ENCODE measurements at regions not wholly inside any gene's neighbourhood (a gene's known extent, or its start where the extent isn't known, plus 50 kb on each side); places are given as distances from the start of the nearest gene placed in this dataset.

DNA sequence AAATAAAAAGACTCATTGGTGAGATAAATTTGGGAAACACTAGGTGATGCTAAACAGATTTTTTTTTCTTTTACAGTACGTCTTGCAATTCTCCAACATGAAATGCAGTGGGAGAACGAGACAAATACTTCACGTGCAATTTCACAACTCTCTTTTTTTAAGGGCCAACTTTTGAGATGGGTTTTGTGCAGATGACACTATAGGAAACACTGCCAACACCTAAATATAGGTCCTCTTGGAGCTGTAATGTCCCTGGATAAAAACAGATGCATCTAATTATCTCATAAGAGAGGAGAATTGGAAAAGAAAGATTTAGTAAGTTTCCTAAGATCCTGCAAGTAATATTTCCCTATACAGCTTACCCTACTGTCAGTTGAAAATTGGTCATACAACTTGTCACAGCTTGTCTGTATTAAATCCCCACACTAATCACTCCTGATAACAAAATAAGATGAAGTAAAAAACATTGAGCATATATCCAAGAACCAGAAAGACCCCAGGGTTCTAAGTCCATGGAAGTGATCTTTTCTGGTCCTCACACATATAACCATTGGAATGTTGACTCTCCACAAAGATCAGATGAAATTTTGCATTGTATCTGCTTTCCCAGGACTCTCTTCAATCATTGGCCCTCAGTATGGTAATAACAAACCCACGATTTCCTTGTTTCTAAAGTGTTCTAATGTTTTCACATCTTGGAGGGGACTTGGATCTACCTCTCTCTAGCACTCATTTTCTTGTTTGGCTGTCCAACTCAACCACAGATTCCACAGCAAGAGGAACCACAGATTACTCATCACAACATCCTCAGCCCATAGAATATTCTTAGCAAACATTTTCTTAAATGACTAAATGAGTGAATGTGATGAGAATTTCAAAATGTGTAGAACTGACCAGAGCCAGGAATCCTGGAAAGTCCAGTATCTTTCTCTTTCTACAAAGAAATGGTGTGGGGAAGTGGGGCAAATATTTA is 769.4 kb upstream of the USP15 start:
- Histone ChIP-seq H3K4me1 (ENCODE audit: control insufficient read depth, insufficient read depth, low read length, poor library complexity, severe bottlenecking) (no peaks in the 10 kb centered on the region), H3K4me3 (ENCODE audit: extremely low read depth, insufficient read depth, low read length, poor library complexity, severe bottlenecking) (no peak overlapping the region)
- 70 to 90% methylated on average over 1 to 2 of the region's 4 CpGs for WGBS, 2 experiments (ENCODE audit: insufficient coverage in 2 of 2)

DNA sequence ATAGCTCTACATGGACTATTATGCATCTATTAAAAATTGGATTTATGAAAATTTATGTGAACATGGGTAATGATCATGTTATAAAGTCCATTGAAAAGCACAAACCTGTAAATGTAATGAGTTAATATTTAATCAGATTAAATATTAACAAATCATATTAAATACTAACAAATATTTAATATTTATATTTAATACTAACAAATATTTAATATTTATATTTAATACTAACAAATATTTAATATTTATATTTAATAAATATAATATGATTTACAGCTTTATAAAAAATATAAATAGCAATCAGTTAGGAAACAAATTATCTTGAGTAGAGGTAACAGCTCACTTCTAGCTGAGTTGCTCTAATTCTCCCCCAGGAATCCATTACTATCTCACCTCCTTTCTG is 758.0 kb upstream of the USP15 start:
- no peak overlapping the region for H3K27ac ChIP-seq (ENCODE audit: low read depth, low read length, severe bottlenecking)
- no peaks in the 10 kb centered on the region for H3K4me1 ChIP-seq (ENCODE audit: control insufficient read depth, insufficient read depth, low read length, poor library complexity, severe bottlenecking)
- no peak overlapping the region for H3K4me3 ChIP-seq (ENCODE audit: extremely low read depth, insufficient read depth, low read length, poor library complexity, severe bottlenecking)
- H3K36me3 ChIP-seq (ENCODE audit: control insufficient read depth, insufficient read depth, low read length), result no peaks in the 10 kb centered on the region
- no peaks in the 10 kb centered on the region for H3K9me3 ChIP-seq (ENCODE audit: control insufficient read depth, low read length)

More for the DNA sequence above, 769.4 kb upstream of the USP15 start:
- no peak overlapping the region for H3K27ac ChIP-seq (ENCODE audit: low read depth, low read length, severe bottlenecking)
- no peaks in the 10 kb centered on the region for H3K36me3 ChIP-seq (ENCODE audit: control insufficient read depth, insufficient read depth, low read length)
- no peaks in the 10 kb centered on the region for H3K9me3 ChIP-seq (ENCODE audit: control insufficient read depth, low read length)

DNA sequence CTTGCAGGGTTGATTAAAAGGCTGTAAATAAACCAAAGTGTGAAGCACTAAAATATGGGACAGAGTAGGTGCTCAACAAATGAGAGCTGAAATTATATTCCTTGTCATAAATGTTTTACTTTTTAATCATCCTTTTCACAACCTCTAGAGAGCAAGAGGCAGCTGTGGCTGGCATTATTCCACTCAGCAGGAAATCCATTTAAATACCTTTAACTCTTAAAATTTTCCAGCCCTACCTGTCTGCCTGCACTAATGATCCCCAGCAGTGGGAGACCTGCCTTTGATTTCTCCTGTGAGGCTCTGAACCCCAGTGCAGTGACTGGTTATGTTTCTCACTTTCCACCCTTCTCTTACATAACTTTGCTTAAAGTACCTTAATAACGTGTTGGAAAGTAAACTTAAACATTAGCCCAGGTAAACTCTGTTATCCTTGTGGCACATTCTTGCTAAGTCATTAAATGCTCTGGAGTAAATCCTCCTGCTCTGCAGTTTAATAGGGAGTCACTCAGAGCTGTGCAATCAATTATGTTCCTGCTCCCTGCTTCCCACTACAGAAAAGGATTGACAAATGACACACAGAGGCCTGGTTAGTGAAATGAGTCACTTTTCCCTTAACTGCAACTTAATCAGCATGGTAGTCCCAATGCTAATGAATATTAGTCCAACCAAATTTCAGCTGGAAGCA is 755.7 kb upstream of the USP15 start:
- H3K4me3 ChIP-seq (ENCODE audit: extremely low read depth, insufficient read depth, low read length, poor library complexity, severe bottlenecking), result no peak overlapping the region
- H3K36me3 ChIP-seq (ENCODE audit: control insufficient read depth, insufficient read depth, low read length), result no peaks in the 10 kb centered on the region
- no peaks in the 10 kb centered on the region for H3K9me3 ChIP-seq (ENCODE audit: control insufficient read depth, low read length)
- WGBS, 2 experiments (ENCODE audit: insufficient coverage in 2 of 2), result no CpG with 5 or more reads among the region's 1 CpG
- no peak overlapping the region for H3K27ac ChIP-seq (ENCODE audit: low read depth, low read length, severe bottlenecking)
- H3K4me1 ChIP-seq (ENCODE audit: control insufficient read depth, insufficient read depth, low read length, poor library complexity, severe bottlenecking), result no peaks in the 10 kb centered on the region

DNA sequence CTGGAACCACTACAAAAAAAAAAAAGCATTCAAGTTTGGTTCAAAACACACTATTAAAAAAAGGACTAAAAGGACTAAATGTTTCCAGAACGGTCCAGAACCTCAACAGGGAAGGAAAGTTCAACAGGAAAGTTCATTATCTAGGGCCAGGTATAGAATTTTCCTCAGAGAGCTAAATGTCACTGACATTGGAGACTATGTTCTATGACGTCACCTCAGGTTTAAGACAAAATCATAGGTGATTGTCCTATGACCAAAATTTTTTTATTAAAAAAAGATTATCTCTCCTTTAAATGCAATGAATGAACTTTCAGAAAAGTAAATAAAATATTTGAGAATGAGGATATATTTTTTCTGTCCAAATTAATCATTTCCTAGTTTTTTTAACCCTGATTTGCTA is 746.7 kb upstream of the USP15 start:
- H3K36me3 ChIP-seq (ENCODE audit: control insufficient read depth, insufficient read depth, low read length), result no peaks in the 10 kb centered on the region
- no peak overlapping the region for H3K4me3 ChIP-seq (ENCODE audit: extremely low read depth, insufficient read depth, low read length, poor library complexity, severe bottlenecking)
- no peaks in the 10 kb centered on the region for H3K9me3 ChIP-seq (ENCODE audit: control insufficient read depth, low read length)
- H3K27ac ChIP-seq (ENCODE audit: low read depth, low read length, severe bottlenecking), result no peak overlapping the region
- H3K4me1 ChIP-seq (ENCODE audit: control insufficient read depth, insufficient read depth, low read length, poor library complexity, severe bottlenecking), result no peaks in the 10 kb centered on the region
- WGBS, 2 experiments (ENCODE audit: insufficient coverage in 2 of 2), result 83% methylated on average over 1 of the region's 2 CpGs; no CpG with 5 or more reads in 1 of the 2 experiments

DNA sequence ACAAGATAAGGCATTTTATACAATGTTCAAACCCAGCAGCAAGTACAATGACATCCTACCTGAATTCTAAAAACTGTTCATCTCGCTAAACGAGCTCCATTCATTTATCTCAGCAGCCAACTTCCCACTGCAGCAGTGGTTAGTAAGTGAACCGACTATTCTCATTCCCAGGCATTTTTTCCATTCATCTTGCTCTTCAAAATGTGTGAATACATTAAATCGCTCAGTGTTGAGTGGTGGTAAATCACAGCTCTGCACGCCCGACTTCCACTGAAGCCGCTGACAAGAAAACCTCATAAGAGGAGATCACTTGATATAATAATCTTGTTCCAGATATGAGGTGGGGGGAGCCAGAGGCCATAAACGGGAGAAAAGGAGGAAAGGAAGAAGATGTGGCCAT is 746.2 kb upstream of the USP15 start:
- WGBS, 2 experiments (ENCODE audit: insufficient coverage in 2 of 2), result 90 to 94% methylated on average over 2 to 4 of the region's 8 CpGs

DNA sequence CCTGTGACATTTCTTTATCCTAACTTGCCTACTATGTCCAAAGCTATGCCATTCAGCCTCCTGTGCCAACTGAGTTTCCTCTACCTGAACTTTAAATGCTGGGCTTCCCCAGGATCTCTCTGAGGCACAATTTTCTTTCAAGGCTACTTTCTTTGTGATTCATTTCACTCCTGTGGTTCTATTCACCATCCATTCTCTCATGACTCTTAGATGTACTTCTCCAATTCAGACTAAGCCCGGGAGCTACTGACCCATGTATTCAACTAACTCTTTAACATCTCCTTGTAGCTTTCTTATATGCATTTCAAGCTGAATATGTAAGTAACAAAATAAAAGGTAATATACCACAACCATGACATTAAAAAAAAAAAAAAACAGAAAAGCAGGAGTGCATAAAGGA is 738.9 kb upstream of the USP15 start:
- H3K36me3 ChIP-seq (ENCODE audit: control insufficient read depth, insufficient read depth, low read length), result no peaks in the 10 kb centered on the region
- no peaks in the 10 kb centered on the region for H3K4me1 ChIP-seq (ENCODE audit: control insufficient read depth, insufficient read depth, low read length, poor library complexity, severe bottlenecking)
- H3K27ac ChIP-seq (ENCODE audit: low read depth, low read length, severe bottlenecking), result no peak overlapping the region
- no CpG with 5 or more reads among the region's 1 CpG for WGBS, 2 experiments (ENCODE audit: insufficient coverage in 2 of 2)
- no peak overlapping the region for H3K4me3 ChIP-seq (ENCODE audit: extremely low read depth, insufficient read depth, low read length, poor library complexity, severe bottlenecking)
- no peaks in the 10 kb centered on the region for H3K9me3 ChIP-seq (ENCODE audit: control insufficient read depth, low read length)

More for the DNA sequence above, 746.2 kb upstream of the USP15 start:
- Histone ChIP-seq H3K27ac (ENCODE audit: low read depth, low read length, severe bottlenecking) (no peak overlapping the region), H3K4me1 (ENCODE audit: control insufficient read depth, insufficient read depth, low read length, poor library complexity, severe bottlenecking) (no peaks in the 10 kb centered on the region), H3K36me3 (ENCODE audit: control insufficient read depth, insufficient read depth, low read length) (no peaks in the 10 kb centered on the region), H3K9me3 (ENCODE audit: control insufficient read depth, low read length) (no peaks in the 10 kb centered on the region), H3K4me3 (ENCODE audit: extremely low read depth, insufficient read depth, low read length, poor library complexity, severe bottlenecking) (no peak overlapping the region)

DNA sequence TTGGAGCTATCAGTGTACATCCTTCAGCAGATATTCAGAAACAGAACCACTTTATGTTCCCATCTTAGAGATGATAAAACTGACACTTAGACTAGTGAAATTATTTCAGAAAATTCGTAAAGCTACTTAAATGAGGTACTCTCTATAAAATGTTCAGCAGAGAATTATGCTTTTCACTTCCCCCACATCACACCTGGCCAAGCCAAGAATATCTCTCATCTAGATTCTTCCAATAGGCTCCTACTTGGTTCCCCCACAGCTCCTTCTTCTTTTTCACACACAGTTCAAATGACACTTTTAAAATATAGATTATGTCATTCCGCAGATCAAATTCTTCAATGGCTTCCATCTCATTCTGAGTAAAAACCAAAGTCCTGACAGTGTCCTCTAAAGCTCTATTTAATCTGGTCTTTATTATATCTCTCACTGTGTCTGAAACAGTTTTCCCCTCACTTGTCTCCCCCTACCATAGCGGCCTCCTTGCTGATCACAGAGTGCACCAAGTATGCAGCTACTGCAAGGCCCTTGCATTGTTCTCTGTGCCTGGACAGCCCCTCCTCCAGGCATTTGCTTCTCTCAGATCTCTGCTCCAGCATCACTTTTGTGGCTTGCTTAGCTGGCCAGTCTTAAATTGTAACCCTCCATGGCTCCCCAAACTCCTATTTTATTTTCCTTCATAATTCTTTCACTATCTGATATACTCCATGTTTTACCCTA is 736.8 kb upstream of the USP15 start:
- Histone ChIP-seq H3K27ac (ENCODE audit: low read depth, low read length, severe bottlenecking) (no peak overlapping the region), H3K36me3 (ENCODE audit: control insufficient read depth, insufficient read depth, low read length) (no peaks in the 10 kb centered on the region), H3K4me3 (ENCODE audit: extremely low read depth, insufficient read depth, low read length, poor library complexity, severe bottlenecking) (no peak overlapping the region), H3K4me1 (ENCODE audit: control insufficient read depth, insufficient read depth, low read length, poor library complexity, severe bottlenecking) (no peaks in the 10 kb centered on the region), H3K9me3 (ENCODE audit: control insufficient read depth, low read length) (no peaks in the 10 kb centered on the region)
- 79 to 81% methylated on average over 2 to 3 of the region's 3 CpGs for WGBS, 2 experiments (ENCODE audit: insufficient coverage in 2 of 2)

DNA sequence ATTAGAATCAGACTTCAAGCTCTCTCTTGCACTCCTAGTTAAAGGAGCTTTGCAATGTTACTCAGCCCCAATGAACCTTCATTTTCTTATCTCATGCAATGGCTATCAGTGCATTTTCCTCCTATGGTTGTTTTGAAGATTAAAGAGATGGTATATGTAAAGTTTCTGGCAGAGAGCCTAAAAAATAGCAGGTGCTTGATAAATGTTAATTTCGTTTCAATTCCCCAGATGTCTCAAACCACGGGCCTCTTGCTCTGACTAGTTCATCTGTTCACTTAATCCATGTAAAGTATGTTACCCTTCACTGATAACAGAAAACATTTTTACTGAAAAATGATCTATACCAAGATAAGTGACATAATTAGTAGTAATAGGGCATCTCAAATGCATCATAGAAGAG is 735.4 kb upstream of the USP15 start:
- WGBS, 2 experiments (ENCODE audit: insufficient coverage in 2 of 2), result 100% methylated on average over 1 of the region's 2 CpGs; no CpG with 5 or more reads in 1 of the 2 experiments
- Histone ChIP-seq H3K27ac (ENCODE audit: low read depth, low read length, severe bottlenecking) (no peak overlapping the region), H3K36me3 (ENCODE audit: control insufficient read depth, insufficient read depth, low read length) (no peaks in the 10 kb centered on the region), H3K4me1 (ENCODE audit: control insufficient read depth, insufficient read depth, low read length, poor library complexity, severe bottlenecking) (no peaks in the 10 kb centered on the region), H3K4me3 (ENCODE audit: extremely low read depth, insufficient read depth, low read length, poor library complexity, severe bottlenecking) (no peak overlapping the region), H3K9me3 (ENCODE audit: control insufficient read depth, low read length) (no peaks in the 10 kb centered on the region)

DNA sequence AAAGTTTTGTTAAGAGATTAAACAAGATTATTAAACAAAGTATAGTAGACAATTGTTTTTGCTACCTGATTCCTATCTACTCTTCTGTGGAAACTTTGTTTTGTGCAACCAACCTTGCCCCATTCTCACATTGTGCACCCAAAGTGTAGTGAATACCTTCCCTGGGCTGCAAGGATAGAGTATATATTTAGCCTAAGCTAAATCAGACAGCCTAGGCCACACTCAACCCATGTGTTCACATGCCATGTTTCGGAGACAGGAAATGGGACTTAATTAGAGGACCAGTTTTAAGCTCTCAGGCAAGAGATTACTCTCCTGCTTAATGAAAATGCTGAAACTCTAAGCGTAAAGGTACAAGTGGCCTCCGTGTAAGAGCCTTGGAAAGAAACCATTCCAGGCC is 734.9 kb upstream of the USP15 start:
- no peak overlapping the region for H3K27ac ChIP-seq (ENCODE audit: low read depth, low read length, severe bottlenecking)
- H3K4me1 ChIP-seq (ENCODE audit: control insufficient read depth, insufficient read depth, low read length, poor library complexity, severe bottlenecking), result no peaks in the 10 kb centered on the region
- no peaks in the 10 kb centered on the region for H3K9me3 ChIP-seq (ENCODE audit: control insufficient read depth, low read length)
- no peak overlapping the region for H3K4me3 ChIP-seq (ENCODE audit: extremely low read depth, insufficient read depth, low read length, poor library complexity, severe bottlenecking)
- WGBS, 2 experiments (ENCODE audit: insufficient coverage in 2 of 2), result 86 to 91% methylated on average over 3 of the region's 3 CpGs
- H3K36me3 ChIP-seq (ENCODE audit: control insufficient read depth, insufficient read depth, low read length), result no peaks in the 10 kb centered on the region

DNA sequence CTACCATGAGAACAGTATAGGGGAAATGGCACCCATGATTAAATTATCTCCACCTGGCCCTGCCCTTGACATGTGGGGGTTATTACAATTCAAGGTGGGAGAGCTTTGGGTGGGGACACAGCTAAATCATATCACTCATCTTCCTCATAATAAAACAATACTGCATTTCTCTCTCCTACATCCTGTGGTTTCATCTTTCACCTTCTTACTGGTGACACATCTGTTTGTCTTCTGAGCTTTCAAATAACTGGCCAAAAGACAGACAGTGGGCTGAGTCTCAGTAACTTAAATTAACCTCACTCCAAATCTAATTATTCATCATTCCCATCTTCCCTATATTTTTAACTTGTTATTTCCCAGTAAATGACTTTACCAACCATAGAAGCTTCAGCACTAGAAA is 729.7 kb upstream of the USP15 start:
- Histone ChIP-seq H3K9me3 (ENCODE audit: control insufficient read depth, low read length) (no peaks in the 10 kb centered on the region), H3K4me3 (ENCODE audit: extremely low read depth, insufficient read depth, low read length, poor library complexity, severe bottlenecking) (no peak overlapping the region), H3K4me1 (ENCODE audit: control insufficient read depth, insufficient read depth, low read length, poor library complexity, severe bottlenecking) (no peaks in the 10 kb centered on the region), H3K27ac (ENCODE audit: low read depth, low read length, severe bottlenecking) (no peak overlapping the region), H3K36me3 (ENCODE audit: control insufficient read depth, insufficient read depth, low read length) (no peaks in the 10 kb centered on the region)
